H9 (cell line): ENCODE measurements at regions not wholly inside any gene's neighbourhood (a gene's known extent, or its start where the extent isn't known, plus 50 kb on each side); places are given as distances from the start of the nearest gene placed in this dataset.

Experiments used
- DNase-seq: peaks from one replicate; pipeline ENCODE4 v3.0.0-alpha.2; 2017
- H2AFZ ChIP-seq: one replicate; pipeline ENCODE4 v1.6.1; 2013; ENCODE audit warnings: mild to moderate bottlenecking, low read length, control low read depth, moderate library complexity
- H2AK5ac ChIP-seq: 2 replicates; pipeline ENCODE4 v1.6.1; 2013; ENCODE audit warnings: low read length, control low read depth, mixed read lengths; ENCODE audit not compliant: insufficient read length
- H2BK120ac ChIP-seq: one replicate; pipeline ENCODE4 v1.6.1; 2013; ENCODE audit warnings: low read depth, mild to moderate bottlenecking, low read length, control low read depth, inconsistent platforms; ENCODE audit not compliant: poor library complexity, severe bottlenecking
- H2BK12ac ChIP-seq: 2 replicates; pipeline ENCODE4 v1.6.1; 2013; ENCODE audit warnings: low read length, control low read depth, mixed read lengths, low read depth; ENCODE audit not compliant: insufficient read length
- H2BK15ac ChIP-seq: 2 replicates; pipeline ENCODE4 v1.6.1; 2013; ENCODE audit warnings: low read depth, low read length, control low read depth
- H2BK20ac ChIP-seq: one replicate; pipeline ENCODE4 v1.6.1; 2013; ENCODE audit warnings: low read depth, mild to moderate bottlenecking, low read length, control low read depth, inconsistent platforms; ENCODE audit not compliant: poor library complexity, severe bottlenecking
- H2BK5ac ChIP-seq: 2 replicates; pipeline ENCODE4 v1.6.1; 2013; ENCODE audit warnings: low read length, control low read depth, mixed read lengths; ENCODE audit not compliant: insufficient read length
- H3K14ac ChIP-seq: 2 replicates; pipeline ENCODE4 v1.6.1; 2013; ENCODE audit warnings: low read length, control low read depth; ENCODE audit not compliant: insufficient read depth
- H3K18ac ChIP-seq: 2 replicates; pipeline ENCODE4 v1.6.1; 2013; ENCODE audit warnings: low read depth, mild to moderate bottlenecking, mixed read lengths, low read length, control low read depth; ENCODE audit not compliant: insufficient read length
- H3K23ac ChIP-seq: 2 replicates; pipeline ENCODE4 v1.6.1; 2013; ENCODE audit warnings: low read length, control low read depth, mixed read lengths, low read depth; ENCODE audit not compliant: insufficient read length
- H3K23me2 ChIP-seq: 2 replicates; pipeline ENCODE4 v1.6.1; 2013; ENCODE audit warnings: low read depth, mild to moderate bottlenecking, mixed read lengths, low read length, control low read depth; ENCODE audit not compliant: insufficient read length, poor library complexity, severe bottlenecking
- H3K27ac ChIP-seq: 2 replicates; pipeline ENCODE4 v1.5.1; 2013; ENCODE audit warnings: low read length, control low read depth, mixed read lengths, low read depth; ENCODE audit not compliant: insufficient read length
- H3K27me3 ChIP-seq: 2 replicates; pipeline ENCODE4 v1.6.1; 2013; ENCODE audit warnings: low read length, control low read depth, inconsistent platforms; ENCODE audit not compliant: insufficient read depth
- H3K4ac ChIP-seq: 2 replicates; pipeline ENCODE4 v1.6.1; 2013; ENCODE audit warnings: low read depth, mild to moderate bottlenecking, control low read depth, inconsistent platforms, low read length, moderate library complexity
- H3K4me1 ChIP-seq: 2 replicates; pipeline ENCODE4 v1.6.1; 2013; ENCODE audit warnings: low read length, control low read depth, inconsistent platforms; ENCODE audit not compliant: insufficient read depth
- H3K4me2 ChIP-seq: 2 replicates; pipeline ENCODE4 v1.6.1; 2013; ENCODE audit warnings: low read length, control low read depth, mixed read lengths; ENCODE audit not compliant: insufficient read length, insufficient read depth
- H3K56ac ChIP-seq: 2 replicates; pipeline ENCODE4 v1.6.1; 2013; ENCODE audit warnings: low read depth, mild to moderate bottlenecking, mixed read lengths, low read length, control low read depth; ENCODE audit not compliant: insufficient read length
- H3K79me1 ChIP-seq: 2 replicates; pipeline ENCODE4 v1.6.1; 2013; ENCODE audit warnings: low read depth, mild to moderate bottlenecking, moderate library complexity, low read length, control low read depth, inconsistent platforms; ENCODE audit not compliant: insufficient read depth, poor library complexity, severe bottlenecking
- H3K79me2 ChIP-seq: 2 replicates; pipeline ENCODE4 v1.6.1; 2013; ENCODE audit warnings: low read length, control low read depth, inconsistent platforms; ENCODE audit not compliant: insufficient read depth
- H3K9ac ChIP-seq: 2 replicates; pipeline ENCODE4 v1.6.1; 2013; ENCODE audit warnings: low read length, control low read depth, mixed read lengths; ENCODE audit not compliant: insufficient read length; ENCODE audit errors: extremely low read depth
- H3K9me3 ChIP-seq: one replicate; pipeline ENCODE4 v1.6.1; 2013; ENCODE audit warnings: low read depth, low read length, inconsistent platforms; ENCODE audit not compliant: control insufficient read depth
- H3T11ph ChIP-seq: one replicate; pipeline ENCODE4 v1.6.1; 2013; ENCODE audit warnings: mild to moderate bottlenecking, low read length, control low read depth, inconsistent platforms
- H4K20me1 ChIP-seq: one replicate; pipeline ENCODE4 v1.6.1; 2013; ENCODE audit not compliant: control insufficient read depth, insufficient read length, insufficient read depth
- H4K5ac ChIP-seq: 2 replicates; pipeline ENCODE4 v1.6.1; 2013; ENCODE audit warnings: low read depth, mild to moderate bottlenecking, mixed read lengths, low read length, control low read depth; ENCODE audit not compliant: insufficient read length
- H4K8ac ChIP-seq: replicated peaks from 2 replicates; pipeline ENCODE4 v1.6.1; 2013; ENCODE audit warnings: low read length, control low read depth, mixed read lengths, low read depth; ENCODE audit not compliant: insufficient read length
- H4K91ac ChIP-seq: 2 replicates; pipeline ENCODE4 v1.6.1; 2013; ENCODE audit warnings: low read depth, mild to moderate bottlenecking, moderate library complexity, mixed read lengths, low read length, control low read depth; ENCODE audit not compliant: insufficient read length
- H3K27ac Mint-ChIP-seq, 3 experiments: 2 replicates in 2 of 3; 3 replicates in 1 of 3; pipeline ENCODE4 v1.8.0; 2020 to 2021; ENCODE audit warnings: mixed read lengths in 3 of 3, mild to moderate bottlenecking in 1 of 3, moderate library complexity in 1 of 3
- H3K27me3 Mint-ChIP-seq: 2 replicates; pipeline ENCODE4 v1.8.0; 2021; ENCODE audit warnings: low read depth, mild to moderate bottlenecking, moderate library complexity, mixed read lengths
- H3K36me3 Mint-ChIP-seq, 3 experiments: 2 replicates in 2 of 3; 3 replicates in 1 of 3; pipeline ENCODE4 v1.8.0; 2020 to 2021; ENCODE audit warnings: low read depth in 3 of 3, mixed read lengths in 3 of 3; ENCODE audit not compliant: insufficient read depth in 1 of 3
- H3K4me1 Mint-ChIP-seq, 2 experiments: 2 replicates each; pipeline ENCODE4 v1.8.0; 2020; ENCODE audit warnings: mixed read lengths in 2 of 2
- H3K4me3 Mint-ChIP-seq, 2 experiments: 2 replicates in 1 of 2; 3 replicates in 1 of 2; pipeline ENCODE4 v1.8.0; 2020 to 2021; ENCODE audit warnings: mild to moderate bottlenecking in 2 of 2, mixed read lengths in 2 of 2, moderate library complexity in 1 of 2
- H3K9me3 Mint-ChIP-seq, 2 experiments: 2 replicates in 1 of 2; 3 replicates in 1 of 2; pipeline ENCODE4 v1.8.0; 2020; ENCODE audit warnings: mild to moderate bottlenecking in 2 of 2, mixed read lengths in 2 of 2, moderate library complexity in 1 of 2
- CTCF ChIP-seq: fragments of 200-600 bp; sonication (generic); conservative IDR thresholded peaks from 3 replicates; pipeline ENCODE4 v1.8.0; 2021; ENCODE audit warnings: antibody characterized with exemption, mild to moderate bottlenecking
- WGBS: extraction: QIAGEN DNeasy Blood & Tissue Kit; methylation state at CpG from one replicate; pipeline ENCODE4 v1.1.7; 2013; ENCODE audit warnings: missing lambda C conversion rate, low lambda C conversion rate, mixed read lengths; ENCODE audit not compliant: insufficient read length; ENCODE audit errors: extremely low coverage; 5-methylcytosine and 5-hydroxymethylcytosine counted together

DNA sequence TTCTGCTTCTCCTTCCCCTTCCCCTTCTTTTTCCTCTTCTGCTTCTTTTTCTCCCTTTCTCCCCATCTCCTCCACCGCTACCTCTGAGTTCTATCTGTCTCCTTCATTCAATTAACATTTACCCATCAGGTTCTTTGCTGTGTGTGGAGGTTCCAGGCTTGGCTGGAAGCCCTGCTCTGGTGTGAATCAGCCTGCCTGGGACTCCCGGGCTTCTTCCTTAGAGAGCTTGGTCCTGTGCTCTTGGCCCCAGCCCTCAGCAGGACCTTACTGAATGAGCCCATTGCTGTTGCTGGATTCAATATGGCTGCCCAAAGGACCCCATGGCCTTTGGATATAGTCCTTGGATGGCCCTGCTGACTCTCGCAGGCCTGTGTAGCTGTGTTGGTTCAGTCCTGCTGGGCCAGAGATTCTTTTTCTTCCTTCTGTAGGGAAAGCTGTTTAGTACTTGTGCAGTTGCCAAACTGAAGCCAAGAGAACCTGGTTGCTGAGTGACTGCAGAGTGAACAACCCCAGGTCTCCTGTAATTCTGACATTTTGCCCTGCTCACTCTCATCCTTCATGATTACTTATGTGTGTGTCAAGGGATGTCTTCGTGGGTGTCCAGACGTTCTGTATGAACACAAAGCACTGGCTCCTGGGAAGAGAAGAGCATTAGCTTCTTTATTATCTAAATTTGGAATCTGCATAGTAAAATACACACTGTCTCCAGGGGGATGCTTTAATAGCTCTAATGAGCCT lies 81.0 kb upstream of the ZBED5 start:
- no CpG with 5 or more reads among the region's 5 CpGs for WGBS
- H4K20me1 ChIP-seq = no peaks in the 10 kb centered on the region
- H3K18ac ChIP-seq = no peak overlapping the region
- no peak overlapping the region for H2BK5ac ChIP-seq
- Mint-ChIP-seq H3K4me1 (peaks cover 11 to 14% of the 10 kb centered on the region in 2 experiments), H3K36me3 (no peaks in the 10 kb centered on the region), H3K27me3 (no peaks in the 10 kb centered on the region), H3K27ac (peak overlapping the region in 1 of 3 experiments; percentile 31; a peak in 1 of 7 replicates), H3K9me3 (no peaks in the 10 kb centered on the region; a peak in 1 of 5 replicates), H3K4me3 (no peak overlapping the region)
- H2BK12ac ChIP-seq = no peak overlapping the region
- no peaks in the 10 kb centered on the region for H3K27me3 ChIP-seq
- H4K91ac ChIP-seq = no peak overlapping the region
- no peak overlapping the region for H3K4me2 ChIP-seq
- no peak for DNase-seq
- H3T11ph ChIP-seq = no peak overlapping the region
- no peaks in the 10 kb centered on the region for H3K79me2 ChIP-seq
- H4K8ac ChIP-seq = no peak overlapping the region
- no peak overlapping the region for H3K56ac ChIP-seq
- no peaks in the 10 kb centered on the region for H3K79me1 ChIP-seq
- H2AK5ac ChIP-seq = no peak overlapping the region
- peaks cover 4% of the 10 kb centered on the region for H3K23me2 ChIP-seq
- no peak overlapping the region for H2AFZ ChIP-seq
- TF ChIP-seq CTCF = no peak
- H3K9me3 ChIP-seq = no peaks in the 10 kb centered on the region
- no peak overlapping the region for H2BK20ac ChIP-seq
- H4K5ac ChIP-seq = no peak overlapping the region
- no peak overlapping the region for H2BK120ac ChIP-seq
- H3K27ac ChIP-seq = no peak overlapping the region
- no peak overlapping the region for H3K4ac ChIP-seq
- no peak overlapping the region for H2BK15ac ChIP-seq
- H3K4me1 ChIP-seq = no peaks in the 10 kb centered on the region
- no peak overlapping the region for H3K9ac ChIP-seq
- H3K14ac ChIP-seq = no peak overlapping the region
- no peak overlapping the region for H3K23ac ChIP-seq
